Mucosa of rectum (tissue), 2 donors: ENCODE measurements at regions not wholly inside any gene's neighbourhood (a gene's known extent, or its start where the extent isn't known, plus 50 kb on each side); places are given as distances from the start of the nearest gene placed in this dataset.

Experiments used
- H3K27ac ChIP-seq, 2 donors: one replicate each; pipeline ENCODE4 v1.7.0; 2013; ENCODE audit warnings: inconsistent platforms in 2 of 2, low read depth in 2 of 2, low read length in 2 of 2
- H3K27me3 ChIP-seq, 2 donors: one replicate each; pipeline ENCODE4 v1.7.0; 2013; ENCODE audit warnings: low read length in 2 of 2; ENCODE audit not compliant: control insufficient read depth in 2 of 2, insufficient read depth in 2 of 2
- H3K36me3 ChIP-seq, 2 donors: one replicate each; pipeline ENCODE4 v1.7.0; 2013; ENCODE audit warnings: low read length in 2 of 2; ENCODE audit not compliant: control insufficient read depth in 2 of 2, insufficient read depth in 2 of 2
- H3K4me1 ChIP-seq, 2 donors: one replicate each; pipeline ENCODE4 v1.7.0; 2013; ENCODE audit warnings: low read length in 2 of 2, mild to moderate bottlenecking in 1 of 2; ENCODE audit not compliant: control insufficient read depth in 2 of 2, insufficient read depth in 2 of 2
- H3K4me3 ChIP-seq, 2 donors: one replicate each; pipeline ENCODE4 v1.7.0; 2013; ENCODE audit warnings: low read length in 2 of 2
- H3K9ac ChIP-seq, 2 donors: one replicate each; pipeline ENCODE4 v1.7.0; 2013; ENCODE audit warnings: low read length in 2 of 2, low read depth in 1 of 2, mild to moderate bottlenecking in 1 of 2
- H3K9me3 ChIP-seq, 2 donors: one replicate each; pipeline ENCODE4 v1.7.0; 2013; ENCODE audit warnings: low read length in 2 of 2; ENCODE audit not compliant: control insufficient read depth in 2 of 2
- donor health status: healthy.
- donor health status: Normal muscosa, but diverticular disease.

- no peaks in the 10 kb centered on the region for H3K4me1 ChIP-seq
- H3K36me3 ChIP-seq, result no peaks in the 10 kb centered on the region
Observed at GRCh38 chr3:68336042-68336441, 596.3 kb downstream of the TAFA4 start.

GRCh38 chr3:68334367-68334986, 597.9 kb downstream of the TAFA4 start:
- Histone ChIP-seq H3K4me3 (no peak overlapping the region), H3K9me3 (no peaks in the 10 kb centered on the region), H3K9ac (no peak overlapping the region), H3K27ac (no peak overlapping the region), H3K27me3 (no peaks in the 10 kb centered on the region), H3K36me3 (no peaks in the 10 kb centered on the region), H3K4me1 (no peaks in the 10 kb centered on the region)

More at GRCh38 chr3:68336042-68336441, 596.3 kb downstream of the TAFA4 start:
- no peak overlapping the region for H3K27ac ChIP-seq
- no peak overlapping the region for H3K4me3 ChIP-seq
- H3K9ac ChIP-seq, result no peak overlapping the region
- no peaks in the 10 kb centered on the region for H3K9me3 ChIP-seq
- H3K27me3 ChIP-seq, result no peaks in the 10 kb centered on the region

DNA sequence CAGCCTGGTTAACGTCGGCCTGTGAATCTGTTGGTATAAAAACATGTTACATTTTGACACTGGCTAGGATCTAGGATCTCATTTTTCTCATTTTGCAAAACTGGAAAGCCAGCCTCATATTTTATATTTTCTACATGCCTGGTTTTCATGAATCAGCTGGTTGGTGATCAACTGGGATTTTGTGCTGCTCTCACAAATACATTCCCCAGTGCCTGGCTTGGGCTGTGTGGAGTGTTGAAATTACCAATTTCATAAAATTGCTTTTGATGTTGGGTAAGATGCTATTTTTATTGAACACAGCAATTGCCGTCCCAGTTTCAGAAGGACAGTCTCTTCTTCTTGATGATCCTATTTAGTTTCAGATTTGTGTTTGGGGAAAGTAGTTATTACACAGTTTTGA, 604.3 kb downstream of the TAFA4 start:
- no peaks in the 10 kb centered on the region for H3K36me3 ChIP-seq
- no peak overlapping the region for H3K9ac ChIP-seq
- no peak overlapping the region for H3K4me3 ChIP-seq
- H3K27ac ChIP-seq, result no peak overlapping the region
- H3K4me1 ChIP-seq, result no peaks in the 10 kb centered on the region
- no peaks in the 10 kb centered on the region for H3K27me3 ChIP-seq
- no peaks in the 10 kb centered on the region for H3K9me3 ChIP-seq

DNA sequence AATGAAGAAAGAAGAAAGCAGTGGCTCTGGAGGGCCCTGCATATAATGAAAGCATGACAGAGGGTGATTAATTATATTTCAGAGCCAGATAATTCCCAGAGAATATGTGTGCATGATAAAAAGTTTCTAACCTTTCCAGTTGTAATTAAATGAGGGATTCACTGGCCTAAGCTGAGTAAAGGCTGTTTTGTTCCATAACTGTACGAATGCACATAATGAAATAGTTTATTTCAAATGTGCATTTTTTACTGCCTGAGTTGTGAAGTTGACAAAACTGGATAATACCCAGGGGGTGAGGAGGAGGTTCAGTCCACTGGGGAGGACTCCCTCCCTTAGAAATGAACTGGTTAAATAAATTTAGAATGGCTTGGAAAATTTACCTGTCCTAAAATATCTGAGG, 616.4 kb downstream of the TAFA4 start:
- Histone ChIP-seq H3K36me3 (no peaks in the 10 kb centered on the region), H3K4me3 (no peak overlapping the region), H3K9ac (no peak overlapping the region), H3K9me3 (no peaks in the 10 kb centered on the region), H3K27me3 (no peaks in the 10 kb centered on the region), H3K4me1 (no peaks in the 10 kb centered on the region), H3K27ac (no peak overlapping the region)

DNA sequence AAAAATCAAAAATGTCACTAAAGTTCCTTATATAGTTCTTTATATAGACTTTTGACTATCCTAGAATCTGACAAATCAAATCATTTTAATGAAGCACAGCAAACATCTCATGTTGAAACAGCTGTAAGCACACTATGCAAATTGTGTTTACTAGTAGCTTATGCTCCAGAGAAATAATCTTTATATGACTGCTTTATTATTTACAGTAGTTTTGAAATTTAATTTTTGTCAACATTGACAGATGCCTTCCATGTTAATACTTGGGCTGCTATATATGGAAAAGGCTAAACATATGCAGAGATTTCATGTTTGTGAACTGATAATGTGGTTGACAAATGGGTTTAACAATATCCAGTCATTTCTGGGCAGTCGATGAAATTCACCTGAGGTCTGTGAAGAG, 616.8 kb downstream of the TAFA4 start:
- no peak overlapping the region for H3K9ac ChIP-seq
- no peaks in the 10 kb centered on the region for H3K27me3 ChIP-seq
- H3K9me3 ChIP-seq, result no peaks in the 10 kb centered on the region
- no peak overlapping the region for H3K27ac ChIP-seq
- no peaks in the 10 kb centered on the region for H3K36me3 ChIP-seq
- no peaks in the 10 kb centered on the region for H3K4me1 ChIP-seq
- no peak overlapping the region for H3K4me3 ChIP-seq

DNA sequence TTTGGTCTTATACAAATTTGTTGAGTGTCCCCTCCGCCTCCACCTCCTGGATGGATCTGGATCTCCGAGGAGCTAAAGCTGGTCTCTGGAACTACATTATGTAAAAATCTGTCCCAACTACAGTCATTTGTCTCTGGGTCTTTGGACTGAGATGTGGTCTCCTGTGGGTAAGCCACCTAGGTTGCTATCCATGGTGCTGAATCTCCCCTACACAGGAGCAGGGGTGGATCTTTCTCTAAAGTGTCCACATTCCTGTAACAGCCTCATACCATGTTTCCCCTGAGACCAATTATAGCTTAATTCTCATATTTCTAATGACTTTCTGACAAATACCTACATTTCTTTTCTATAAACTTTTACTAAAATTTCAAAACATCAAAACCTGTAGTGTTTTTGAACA, 625.8 kb downstream of the TAFA4 start:
- Histone ChIP-seq H3K4me1 (no peaks in the 10 kb centered on the region), H3K9me3 (no peaks in the 10 kb centered on the region), H3K4me3 (no peak overlapping the region), H3K27ac (no peak overlapping the region), H3K9ac (no peak overlapping the region), H3K27me3 (no peaks in the 10 kb centered on the region), H3K36me3 (no peaks in the 10 kb centered on the region)

- no peaks in the 10 kb centered on the region for H3K36me3 ChIP-seq
- H3K4me3 ChIP-seq, result no peak overlapping the region
- H3K9me3 ChIP-seq, result no peaks in the 10 kb centered on the region
- H3K27me3 ChIP-seq, result no peaks in the 10 kb centered on the region
- H3K4me1 ChIP-seq, result no peaks in the 10 kb centered on the region
- no peak overlapping the region for H3K27ac ChIP-seq
- H3K9ac ChIP-seq, result no peak overlapping the region
Observed at GRCh38 chr3:68295457-68295856, 636.9 kb downstream of the TAFA4 start.

GRCh38 chr3:68290333-68290732, 635.9 kb upstream of the SUCLG2 start:
- Histone ChIP-seq H3K9ac (no peak overlapping the region), H3K27ac (no peak overlapping the region), H3K4me1 (no peaks in the 10 kb centered on the region), H3K27me3 (no peaks in the 10 kb centered on the region), H3K36me3 (no peaks in the 10 kb centered on the region), H3K4me3 (no peak overlapping the region), H3K9me3 (no peaks in the 10 kb centered on the region)

GRCh38 chr3:68288085-68288484, 633.7 kb upstream of the SUCLG2 start:
- Histone ChIP-seq H3K4me1 (no peaks in the 10 kb centered on the region), H3K27ac (no peak overlapping the region), H3K27me3 (no peaks in the 10 kb centered on the region), H3K9me3 (no peaks in the 10 kb centered on the region), H3K4me3 (no peak overlapping the region), H3K36me3 (no peaks in the 10 kb centered on the region), H3K9ac (no peak overlapping the region)

GRCh38 chr3:68287101-68287500, 632.7 kb upstream of the SUCLG2 start:
- Histone ChIP-seq H3K27ac (no peak overlapping the region), H3K4me3 (no peak overlapping the region), H3K9ac (no peak overlapping the region), H3K36me3 (no peaks in the 10 kb centered on the region), H3K4me1 (no peaks in the 10 kb centered on the region), H3K9me3 (no peaks in the 10 kb centered on the region), H3K27me3 (no peaks in the 10 kb centered on the region)

DNA sequence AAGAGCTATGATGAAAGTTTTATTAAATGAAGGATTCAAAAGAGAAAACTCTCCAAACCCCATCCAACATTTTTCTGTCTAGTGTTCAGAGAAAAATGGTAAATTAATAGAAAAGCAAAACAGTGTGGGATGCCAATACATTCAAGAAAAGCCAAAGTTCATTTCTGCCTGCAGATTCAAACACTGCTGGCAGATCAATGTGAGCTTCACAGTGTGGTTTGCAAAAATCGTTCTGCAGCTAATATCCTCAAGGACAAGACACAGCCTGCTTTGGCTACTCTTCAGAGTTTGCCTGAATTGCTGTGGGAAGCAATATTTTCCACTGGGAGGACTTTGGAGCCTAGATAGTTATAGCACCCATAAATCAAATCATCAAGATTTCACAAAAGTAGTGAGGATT, 619.9 kb upstream of the SUCLG2 start:
- no peak overlapping the region for H3K27ac ChIP-seq
- no peak overlapping the region for H3K9ac ChIP-seq
- no peaks in the 10 kb centered on the region for H3K36me3 ChIP-seq
- no peaks in the 10 kb centered on the region for H3K4me1 ChIP-seq
- no peaks in the 10 kb centered on the region for H3K9me3 ChIP-seq
- no peaks in the 10 kb centered on the region for H3K27me3 ChIP-seq
- no peak overlapping the region for H3K4me3 ChIP-seq
